Dermis blood vessel endothelial cell (primary cell): ENCODE measurements at regions not wholly inside any gene's neighbourhood (a gene's known extent, or its start where the extent isn't known, plus 50 kb on each side); places are given as distances from the start of the nearest gene placed in this dataset.
"Not testable (repeated sequence)": the region's sequence is repeated elsewhere in the genome, so short reads cannot be mapped to it uniquely, and the experiment has no call there.

Experiments
- DNase-seq: peaks from one replicate; pipeline ENCODE4 v3.0.0; 2010

GRCh38 chr3:150240891-150241290 is 167.2 kb upstream of the TSC22D2 start:
- no peak for DNase-seq

- DNase-seq: no peak
These were observed 168.3 kb upstream of the TSC22D2 start for GRCh38 chr3:150239766-150240165.

GRCh38 chr3:150238995-150239619 is 169.0 kb upstream of the TSC22D2 start:
- no peak for DNase-seq

- no peak for DNase-seq
These were observed 169.9 kb upstream of the TSC22D2 start for GRCh38 chr3:150238048-150238802.

GRCh38 chr3:150237490-150237889 is 170.6 kb upstream of the TSC22D2 start:
- peak; percentile 65 for DNase-seq

GRCh38 chr3:150236316-150237082 is 171.6 kb upstream of the TSC22D2 start:
- no peak for DNase-seq

- DNase-seq: no peak
These were observed 172.3 kb upstream of the TSC22D2 start for GRCh38 chr3:150235799-150236198.

- DNase-seq: peak; percentile 95
These were observed 175.1 kb upstream of the TSC22D2 start for GRCh38 chr3:150232992-150233451.

GRCh38 chr3:150230037-150230436 is 178.1 kb upstream of the TSC22D2 start:
- no peak for DNase-seq

GRCh38 chr3:150228626-150229025 is 179.5 kb upstream of the TSC22D2 start:
- not testable (repeated sequence) for DNase-seq

- DNase-seq: peak; percentile 90
These were observed 180.3 kb upstream of the TSC22D2 start for GRCh38 chr3:150227839-150228238.

- peak; percentile 95 for DNase-seq
These were observed 182.1 kb upstream of the TSC22D2 start for GRCh38 chr3:150225986-150226385.

- no peak for DNase-seq
These were observed 184.5 kb upstream of the TSC22D2 start for GRCh38 chr3:150223558-150223957.

- DNase-seq: no peak
These were observed 185.2 kb upstream of the TSC22D2 start for GRCh38 chr3:150222691-150223489.

GRCh38 chr3:150221904-150222523 is 186.1 kb upstream of the TSC22D2 start:
- no peak for DNase-seq

GRCh38 chr3:150220799-150221198 is 187.3 kb upstream of the TSC22D2 start:
- no peak for DNase-seq

GRCh38 chr3:150220041-150220440 is 188.1 kb upstream of the TSC22D2 start:
- no peak for DNase-seq

- no peak for DNase-seq
These were observed 189.3 kb upstream of the TSC22D2 start for GRCh38 chr3:150218841-150219240.

- DNase-seq: no peak
These were observed 189.9 kb upstream of the TSC22D2 start for GRCh38 chr3:150218236-150218635.

GRCh38 chr3:150217691-150218090 is 190.4 kb upstream of the TSC22D2 start:
- DNase-seq: no peak

GRCh38 chr3:150216866-150217600 is 191.1 kb upstream of the TSC22D2 start:
- DNase-seq: no peak
